ENCODE measurements at regions not wholly inside any gene's neighbourhood (a gene's known extent, or its start where the extent isn't known, plus 50 kb on each side); places are given as distances from the start of the nearest gene placed in this dataset.

DNA sequence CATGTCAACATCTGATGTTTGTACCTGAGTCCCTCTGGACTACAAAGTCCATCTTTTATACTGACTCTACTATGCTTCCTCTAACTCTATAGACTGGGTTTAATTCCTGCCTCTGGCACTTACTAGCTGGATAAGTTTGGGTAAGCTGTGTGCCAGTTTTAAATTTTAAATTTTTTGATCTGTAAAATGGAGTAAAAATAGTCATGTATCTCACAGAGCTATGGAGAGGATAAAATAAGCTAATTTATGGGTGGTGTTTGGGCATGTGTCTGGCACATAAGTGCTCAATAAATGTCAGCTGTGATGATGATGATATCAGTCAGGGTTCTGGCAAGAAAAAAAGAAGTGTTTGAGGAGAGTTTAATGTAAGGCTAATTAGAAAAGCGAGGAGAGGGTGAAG lies 139.2 kb upstream of the C1orf21 start:
- Histone ChIP-seq H3K27me3 (no peaks in the 10 kb centered on the region), H3K4me1 (no peaks in the 10 kb centered on the region), H3K4me3 (replicated peaks in 1 of 3) (no peak overlapping the region), H3K27ac (no peak overlapping the region), H3K9me3 (no peaks in the 10 kb centered on the region), H3K36me3 (no peaks in the 10 kb centered on the region)
- DNase-seq: no peak
- WGBS, 2 donors: 83 to 86% methylated on average over 1 of the region's 1 CpG
- TF ChIP-seq POLR2A (IDR thresholded peaks at IDR 0.05): no peak
- TF ChIP-seq, protein P1, sequence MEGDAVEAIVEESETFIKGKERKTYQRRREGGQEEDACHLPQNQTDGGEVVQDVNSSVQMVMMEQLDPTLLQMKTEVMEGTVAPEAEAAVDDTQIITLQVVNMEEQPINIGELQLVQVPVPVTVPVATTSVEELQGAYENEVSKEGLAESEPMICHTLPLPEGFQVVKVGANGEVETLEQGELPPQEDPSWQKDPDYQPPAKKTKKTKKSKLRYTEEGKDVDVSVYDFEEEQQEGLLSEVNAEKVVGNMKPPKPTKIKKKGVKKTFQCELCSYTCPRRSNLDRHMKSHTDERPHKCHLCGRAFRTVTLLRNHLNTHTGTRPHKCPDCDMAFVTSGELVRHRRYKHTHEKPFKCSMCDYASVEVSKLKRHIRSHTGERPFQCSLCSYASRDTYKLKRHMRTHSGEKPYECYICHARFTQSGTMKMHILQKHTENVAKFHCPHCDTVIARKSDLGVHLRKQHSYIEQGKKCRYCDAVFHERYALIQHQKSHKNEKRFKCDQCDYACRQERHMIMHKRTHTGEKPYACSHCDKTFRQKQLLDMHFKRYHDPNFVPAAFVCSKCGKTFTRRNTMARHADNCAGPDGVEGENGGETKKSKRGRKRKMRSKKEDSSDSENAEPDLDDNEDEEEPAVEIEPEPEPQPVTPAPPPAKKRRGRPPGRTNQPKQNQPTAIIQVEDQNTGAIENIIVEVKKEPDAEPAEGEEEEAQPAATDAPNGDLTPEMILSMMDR (IDR thresholded peaks at IDR 0.05): no peak
- intact Hi-C loops (cut with DNase I): no loop called here

DNA sequence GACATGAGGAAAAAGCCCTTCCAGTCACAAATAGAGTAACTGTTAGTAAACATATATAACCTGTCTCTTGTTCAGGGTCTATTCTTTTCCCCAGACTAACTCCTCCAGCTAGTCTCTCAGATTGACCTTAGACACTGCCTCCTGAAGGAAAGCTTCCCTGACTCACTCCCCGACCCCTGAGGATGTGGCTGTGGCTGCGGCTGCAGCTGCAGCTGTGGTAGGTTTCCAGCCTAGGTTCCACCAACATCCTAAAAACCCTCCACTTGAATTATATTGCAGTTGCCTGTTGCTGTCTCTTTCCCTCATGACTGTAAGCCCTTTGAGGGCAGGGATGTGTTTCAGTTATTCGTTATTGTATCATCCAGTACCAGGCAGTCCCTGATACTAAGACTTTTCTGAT lies 132.9 kb upstream of the C1orf21 start:
- intact Hi-C loops (cut with DNase I): no loop called here

DNA sequence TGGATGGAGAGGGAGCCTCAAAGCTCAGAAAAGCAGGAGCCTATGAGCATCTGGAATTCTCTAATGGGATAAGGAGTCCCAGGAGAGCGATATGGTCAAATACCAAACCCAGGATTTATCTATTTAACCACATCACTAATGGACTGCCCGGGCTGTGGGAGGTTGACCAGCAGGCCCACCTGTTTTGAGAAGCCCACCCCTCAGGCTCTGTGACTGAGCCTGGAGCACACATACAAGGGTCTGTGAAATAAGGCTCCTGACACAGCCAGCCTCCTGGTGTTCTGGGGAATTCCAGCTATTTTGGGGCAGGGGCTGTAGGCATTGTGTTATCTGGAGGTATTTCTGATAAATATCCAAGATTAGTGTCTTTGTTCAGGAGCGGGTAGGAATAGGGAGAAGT lies 132.0 kb upstream of the C1orf21 start:
- Histone ChIP-seq H3K27me3 (no peaks in the 10 kb centered on the region), H3K36me3 (no peaks in the 10 kb centered on the region), H3K4me1 (no peaks in the 10 kb centered on the region), H3K4me3 (replicated peaks in 1 of 3) (no peak overlapping the region), H3K27ac (no peak overlapping the region), H3K9me3 (no peaks in the 10 kb centered on the region)
- 66 to 75% methylated on average over 3 of the region's 3 CpGs for WGBS, 2 donors
- intact Hi-C loops (cut with DNase I): no loop called here
- TF ChIP-seq, protein P1 (IDR thresholded peaks at IDR 0.05): no peak
- no peak for TF ChIP-seq POLR2A (IDR thresholded peaks at IDR 0.05)
- no peak for DNase-seq

More for the DNA sequence above, 132.9 kb upstream of the C1orf21 start:
- WGBS, 2 donors: 90 to 96% methylated on average over 3 of the region's 3 CpGs
- TF ChIP-seq, protein P1 (IDR thresholded peaks at IDR 0.05): no peak
- no peak for TF ChIP-seq POLR2A (IDR thresholded peaks at IDR 0.05)
- no peaks in the 10 kb centered on the region for H3K36me3 ChIP-seq
- no peak overlapping the region for H3K27ac ChIP-seq
- H3K4me1 ChIP-seq: no peaks in the 10 kb centered on the region
- no peaks in the 10 kb centered on the region for H3K27me3 ChIP-seq
- no peak for DNase-seq
- H3K4me3 ChIP-seq (replicated peaks in 1 of 3): no peak overlapping the region
- H3K9me3 ChIP-seq: no peaks in the 10 kb centered on the region

DNA sequence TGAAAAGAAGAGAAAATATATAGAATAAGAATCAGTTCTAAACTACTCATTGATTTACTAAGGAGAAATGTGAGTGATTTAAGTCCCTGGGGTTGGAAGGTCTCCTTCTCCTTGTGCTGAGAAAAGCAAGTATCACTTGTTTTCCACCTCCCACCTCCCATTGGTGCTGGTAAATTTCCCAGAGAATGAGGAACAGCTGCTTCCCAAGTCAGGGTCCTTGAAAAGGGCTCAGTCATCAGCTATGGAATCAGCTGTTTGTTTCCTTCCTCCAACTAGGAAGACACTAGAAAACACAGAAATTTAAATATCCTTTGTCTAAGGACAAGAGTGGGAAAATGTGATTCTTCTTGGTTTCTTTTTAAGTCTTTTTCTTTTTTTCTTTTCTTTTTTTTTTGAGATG lies 131.3 kb upstream of the C1orf21 start:
- Histone ChIP-seq H3K36me3 (no peaks in the 10 kb centered on the region), H3K4me3 (replicated peaks in 1 of 3) (no peak overlapping the region), H3K27me3 (no peaks in the 10 kb centered on the region), H3K9me3 (no peaks in the 10 kb centered on the region), H3K4me1 (no peaks in the 10 kb centered on the region), H3K27ac (no peak overlapping the region)
- DNase-seq: no peak
- TF ChIP-seq POLR2A (IDR thresholded peaks at IDR 0.05): no peak
- TF ChIP-seq, protein P1 (IDR thresholded peaks at IDR 0.05): no peak
- intact Hi-C loops (cut with DNase I): no loop called here

DNA sequence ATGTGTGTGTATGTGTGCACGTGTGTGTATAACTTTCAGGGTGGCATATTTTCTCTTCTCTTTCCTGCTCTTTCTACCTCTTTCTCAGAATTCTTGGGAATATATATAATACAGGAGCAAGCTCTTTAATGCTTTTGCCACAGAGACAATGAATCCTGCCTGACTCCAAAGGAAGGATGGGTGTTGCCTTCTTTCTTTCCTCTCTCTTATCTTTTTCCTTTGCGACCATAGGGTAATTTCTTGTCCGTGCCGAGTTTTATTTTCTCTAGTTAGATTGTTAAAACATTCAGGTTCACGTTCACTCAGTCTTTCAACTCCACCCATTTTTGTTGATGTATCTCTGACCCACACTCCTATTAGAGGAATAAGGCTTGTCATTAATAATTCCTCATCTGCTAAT lies 129.0 kb upstream of the C1orf21 start:
- Histone ChIP-seq H3K36me3 (no peaks in the 10 kb centered on the region), H3K4me3 (replicated peaks in 1 of 3) (no peak overlapping the region), H3K27ac (no peak overlapping the region), H3K4me1 (no peaks in the 10 kb centered on the region), H3K9me3 (no peaks in the 10 kb centered on the region), H3K27me3 (no peaks in the 10 kb centered on the region)
- no peak for DNase-seq
- TF ChIP-seq, protein P1 (IDR thresholded peaks at IDR 0.05): no peak
- TF ChIP-seq POLR2A (IDR thresholded peaks at IDR 0.05): no peak
- intact Hi-C loops (cut with DNase I): no loop called here
- 65 to 68% methylated on average over 5 of the region's 5 CpGs for WGBS, 2 donors

Data from thyroid gland (tissue), 4 donors.